Mesenchymal stem cell (in vitro differentiated cells and primary cell): ENCODE measurements at regions not wholly inside any gene's neighbourhood (a gene's known extent, or its start where the extent isn't known, plus 50 kb on each side); places are given as distances from the start of the nearest gene placed in this dataset.

Experiments used
- DNase-seq: peaks from one replicate; pipeline ENCODE4 v3.0.0-alpha.2; 2013
- H2AFZ ChIP-seq: one replicate; pipeline ENCODE4 v1.6.1; 2013; ENCODE audit warnings: low read depth, mild to moderate bottlenecking, control low read depth, inconsistent platforms, low read length, moderate library complexity
- H2AK5ac ChIP-seq: 2 replicates; pipeline ENCODE4 v1.6.1; 2013; ENCODE audit warnings: low read length, moderate library complexity, mild to moderate bottlenecking, inconsistent platforms; ENCODE audit not compliant: severe bottlenecking
- H2BK120ac ChIP-seq: one replicate; pipeline ENCODE4 v1.6.1; 2013; ENCODE audit warnings: low read depth, mild to moderate bottlenecking, inconsistent platforms, low read length, moderate library complexity
- H2BK12ac ChIP-seq, 2 experiments: one replicate each; pipeline ENCODE4 v1.6.1; 2013; ENCODE audit warnings: inconsistent platforms in 2 of 2, low read length in 2 of 2, mild to moderate bottlenecking in 2 of 2, moderate library complexity in 2 of 2, control low read depth in 1 of 2
- H2BK15ac ChIP-seq: one replicate; pipeline ENCODE4 v1.6.1; 2013; ENCODE audit warnings: mild to moderate bottlenecking, low read depth, inconsistent platforms; ENCODE audit not compliant: poor library complexity, severe bottlenecking
- H2BK5ac ChIP-seq: 2 replicates; pipeline ENCODE4 v1.6.1; 2013; ENCODE audit warnings: low read depth, mild to moderate bottlenecking, low read length, control low read depth, inconsistent platforms; ENCODE audit not compliant: poor library complexity, severe bottlenecking
- H3K14ac ChIP-seq, 2 experiments: one replicate each; pipeline ENCODE4 v1.6.1; 2013; ENCODE audit warnings: inconsistent platforms in 2 of 2, low read length in 2 of 2, control low read depth in 1 of 2, mild to moderate bottlenecking in 1 of 2, moderate library complexity in 1 of 2
- H3K18ac ChIP-seq, 2 experiments: one replicate each; pipeline ENCODE4 v1.6.1; 2013; ENCODE audit warnings: inconsistent platforms in 2 of 2, low read length in 2 of 2, control low read depth in 1 of 2, low read depth in 1 of 2, mild to moderate bottlenecking in 1 of 2
- H3K23ac ChIP-seq, 2 experiments: one replicate each; pipeline ENCODE4 v1.6.1; 2013; ENCODE audit warnings: inconsistent platforms in 2 of 2, low read length in 2 of 2, mild to moderate bottlenecking in 2 of 2, moderate library complexity in 2 of 2, control low read depth in 1 of 2
- H3K27ac ChIP-seq: 2 replicates; pipeline ENCODE4 v1.5.1; 2013; ENCODE audit warnings: mild to moderate bottlenecking, moderate library complexity, low read length, control low read depth, inconsistent platforms; ENCODE audit not compliant: poor library complexity, severe bottlenecking
- H3K27me3 ChIP-seq, 2 experiments: 2 replicates each; pipeline versions ENCODE4 v1.6.1 to v1.7.0; 2013; ENCODE audit warnings: low read length in 2 of 2, mild to moderate bottlenecking in 2 of 2, moderate library complexity in 2 of 2, control low read depth in 1 of 2, inconsistent platforms in 1 of 2; ENCODE audit not compliant: control insufficient read depth in 1 of 2, insufficient read depth in 1 of 2
- H3K36me3 ChIP-seq, 2 experiments: 2 replicates each; pipeline versions ENCODE4 v1.6.1 to v1.7.0; 2013; ENCODE audit warnings: low read length in 2 of 2, control low read depth in 1 of 2, inconsistent platforms in 1 of 2, low read depth in 1 of 2, mild to moderate bottlenecking in 1 of 2; ENCODE audit not compliant: insufficient read depth in 2 of 2, control insufficient read depth in 1 of 2
- H3K4ac ChIP-seq, 2 experiments: one replicate each; pipeline ENCODE4 v1.6.1; 2013; ENCODE audit warnings: inconsistent platforms in 2 of 2, low read length in 2 of 2, mild to moderate bottlenecking in 2 of 2, moderate library complexity in 2 of 2, control low read depth in 1 of 2, low read depth in 1 of 2
- H3K4me1 ChIP-seq: 2 replicates; pipeline ENCODE4 v1.6.1; 2013; ENCODE audit warnings: low read depth, low read length, control low read depth; ENCODE audit not compliant: control insufficient read depth, insufficient read depth
- H3K4me2 ChIP-seq: 2 replicates; pipeline ENCODE4 v1.6.1; 2013; ENCODE audit warnings: low read length, mild to moderate bottlenecking, inconsistent platforms; ENCODE audit not compliant: poor library complexity, severe bottlenecking
- H3K4me3 ChIP-seq, 2 experiments: 2 replicates each; pipeline versions ENCODE4 v1.5.1 to v1.7.0; 2013; ENCODE audit warnings: low read length in 2 of 2, mild to moderate bottlenecking in 2 of 2, control low read depth in 1 of 2, low read depth in 1 of 2; ENCODE audit not compliant: insufficient read depth in 1 of 2
- H3K79me1 ChIP-seq: replicated peaks from 2 replicates; pipeline ENCODE4 v1.6.1; 2013; ENCODE audit warnings: mild to moderate bottlenecking, control low read depth, low read length, inconsistent platforms; ENCODE audit not compliant: poor library complexity, severe bottlenecking
- H3K9ac ChIP-seq: 2 replicates; pipeline ENCODE4 v1.7.0; 2013; ENCODE audit warnings: mild to moderate bottlenecking, low read length, moderate library complexity
- H3K9me3 ChIP-seq: 2 replicates; pipeline ENCODE4 v1.7.0; 2013; ENCODE audit warnings: mild to moderate bottlenecking, low read length; ENCODE audit not compliant: control insufficient read depth
- H4K8ac ChIP-seq: one replicate; pipeline ENCODE4 v1.6.1; 2013; ENCODE audit warnings: inconsistent platforms, mild to moderate bottlenecking, low read length, moderate library complexity
- H4K91ac ChIP-seq: one replicate; pipeline ENCODE4 v1.6.1; 2013; ENCODE audit warnings: mild to moderate bottlenecking, low read length, inconsistent platforms
- WGBS: methylation state at CpG from one replicate; pipeline ENCODE4 v1.1.7; 2013; ENCODE audit warnings: mixed read lengths; 5-methylcytosine and 5-hydroxymethylcytosine counted together

- DNase-seq = no peak
- Histone ChIP-seq H3K4me2 (no peak overlapping the region), H3K36me3 (no peaks in the 10 kb centered on the region), H3K9ac (no peak overlapping the region), H2BK120ac (no peak overlapping the region), H3K4me3 (no peak overlapping the region), H2AK5ac (no peak overlapping the region), H4K91ac (no peak overlapping the region), H3K79me1 (no peaks in the 10 kb centered on the region), H3K27ac (no peak overlapping the region), H2BK5ac (no peak overlapping the region), H3K4me1 (no peaks in the 10 kb centered on the region), H3K4ac (no peak overlapping the region), H3K18ac (no peak overlapping the region), H4K8ac (no peak overlapping the region), H2BK12ac (no peak overlapping the region), H2BK15ac (no peak overlapping the region), H2AFZ (no peak overlapping the region), H3K9me3 (no peaks in the 10 kb centered on the region), H3K14ac (no peak overlapping the region), H3K23ac (no peak overlapping the region), H3K27me3 (no peaks in the 10 kb centered on the region)
- no CpG with 5 or more reads among the region's 1 CpG for WGBS
Observed at GRCh38 chr3:162192340-162193029, 695.9 kb downstream of the OTOL1 start.

GRCh38 chr3:162193148-162194095 is 696.8 kb downstream of the OTOL1 start:
- H3K27ac ChIP-seq = no peak overlapping the region
- no peak overlapping the region for H2AK5ac ChIP-seq
- H3K36me3 ChIP-seq = no peaks in the 10 kb centered on the region
- WGBS = 57% methylated on average over 1 of the region's 4 CpGs
- DNase-seq = no peak
- H4K8ac ChIP-seq = no peak overlapping the region
- H2BK15ac ChIP-seq = no peak overlapping the region
- no peak overlapping the region for H3K18ac ChIP-seq
- H3K9me3 ChIP-seq = no peaks in the 10 kb centered on the region
- no peaks in the 10 kb centered on the region for H3K4me1 ChIP-seq
- H3K4me2 ChIP-seq = no peak overlapping the region
- no peak overlapping the region for H2AFZ ChIP-seq
- no peak overlapping the region for H3K9ac ChIP-seq
- no peak overlapping the region for H2BK5ac ChIP-seq
- H3K14ac ChIP-seq = no peak overlapping the region
- no peak overlapping the region for H2BK120ac ChIP-seq
- H2BK12ac ChIP-seq = no peak overlapping the region
- no peak overlapping the region for H3K4ac ChIP-seq
- H3K23ac ChIP-seq = no peak overlapping the region
- H4K91ac ChIP-seq = no peak overlapping the region
- no peaks in the 10 kb centered on the region for H3K27me3 ChIP-seq
- no peaks in the 10 kb centered on the region for H3K79me1 ChIP-seq
- H3K4me3 ChIP-seq = no peak overlapping the region

GRCh38 chr3:162195147-162195546 is 698.5 kb downstream of the OTOL1 start:
- H2BK120ac ChIP-seq = no peak overlapping the region
- no peak overlapping the region for H3K4me2 ChIP-seq
- no peaks in the 10 kb centered on the region for H3K79me1 ChIP-seq
- H3K4me3 ChIP-seq = no peak overlapping the region
- no peak overlapping the region for H3K9ac ChIP-seq
- peak overlapping the region; percentile 17 for H4K8ac ChIP-seq
- no peak overlapping the region for H3K18ac ChIP-seq
- H3K36me3 ChIP-seq = no peaks in the 10 kb centered on the region
- WGBS = 91% methylated on average over 3 of the region's 3 CpGs
- DNase-seq = no peak
- no peak overlapping the region for H2AK5ac ChIP-seq
- no peak overlapping the region for H3K4ac ChIP-seq
- no peak overlapping the region for H4K91ac ChIP-seq
- no peak overlapping the region for H2BK15ac ChIP-seq
- no peak overlapping the region for H3K27ac ChIP-seq
- no peaks in the 10 kb centered on the region for H3K4me1 ChIP-seq
- H2BK12ac ChIP-seq = no peak overlapping the region
- H2AFZ ChIP-seq = no peak overlapping the region
- H3K27me3 ChIP-seq = no peaks in the 10 kb centered on the region
- H3K23ac ChIP-seq = no peak overlapping the region
- no peak overlapping the region for H2BK5ac ChIP-seq
- H3K14ac ChIP-seq = no peak overlapping the region
- H3K9me3 ChIP-seq = no peaks in the 10 kb centered on the region

GRCh38 chr3:162196964-162197363 is 700.4 kb downstream of the OTOL1 start:
- H2BK15ac ChIP-seq = no peak overlapping the region
- H4K8ac ChIP-seq = no peak overlapping the region
- H4K91ac ChIP-seq = no peak overlapping the region
- H3K27me3 ChIP-seq = no peaks in the 10 kb centered on the region
- 100% methylated on average over 1 of the region's 2 CpGs for WGBS
- no peaks in the 10 kb centered on the region for H3K4me1 ChIP-seq
- no peak overlapping the region for H3K9ac ChIP-seq
- DNase-seq = no peak
- H3K9me3 ChIP-seq = no peaks in the 10 kb centered on the region
- no peak overlapping the region for H3K27ac ChIP-seq
- no peak overlapping the region for H3K14ac ChIP-seq
- no peak overlapping the region for H3K4ac ChIP-seq
- no peak overlapping the region for H3K18ac ChIP-seq
- no peak overlapping the region for H2BK12ac ChIP-seq
- no peak overlapping the region for H3K23ac ChIP-seq
- no peak overlapping the region for H2BK5ac ChIP-seq
- no peaks in the 10 kb centered on the region for H3K79me1 ChIP-seq
- H3K4me3 ChIP-seq = no peak overlapping the region
- no peak overlapping the region for H3K4me2 ChIP-seq
- no peak overlapping the region for H2BK120ac ChIP-seq
- H3K36me3 ChIP-seq = no peaks in the 10 kb centered on the region
- H2AK5ac ChIP-seq = no peak overlapping the region
- no peak overlapping the region for H2AFZ ChIP-seq
